Left kidney (tissue), 1 donor: ENCODE measurements at regions not wholly inside any gene's neighbourhood (a gene's known extent, or its start where the extent isn't known, plus 50 kb on each side); places are given as distances from the start of the nearest gene placed in this dataset.
"Not testable (repeated sequence)": the region's sequence is repeated elsewhere in the genome, so short reads cannot be mapped to it uniquely, and the experiment has no call there.

ENCODE experiments used
- DNase-seq: peaks from one replicate; pipeline ENCODE4 v3.0.0-alpha.2; 2013

DNA sequence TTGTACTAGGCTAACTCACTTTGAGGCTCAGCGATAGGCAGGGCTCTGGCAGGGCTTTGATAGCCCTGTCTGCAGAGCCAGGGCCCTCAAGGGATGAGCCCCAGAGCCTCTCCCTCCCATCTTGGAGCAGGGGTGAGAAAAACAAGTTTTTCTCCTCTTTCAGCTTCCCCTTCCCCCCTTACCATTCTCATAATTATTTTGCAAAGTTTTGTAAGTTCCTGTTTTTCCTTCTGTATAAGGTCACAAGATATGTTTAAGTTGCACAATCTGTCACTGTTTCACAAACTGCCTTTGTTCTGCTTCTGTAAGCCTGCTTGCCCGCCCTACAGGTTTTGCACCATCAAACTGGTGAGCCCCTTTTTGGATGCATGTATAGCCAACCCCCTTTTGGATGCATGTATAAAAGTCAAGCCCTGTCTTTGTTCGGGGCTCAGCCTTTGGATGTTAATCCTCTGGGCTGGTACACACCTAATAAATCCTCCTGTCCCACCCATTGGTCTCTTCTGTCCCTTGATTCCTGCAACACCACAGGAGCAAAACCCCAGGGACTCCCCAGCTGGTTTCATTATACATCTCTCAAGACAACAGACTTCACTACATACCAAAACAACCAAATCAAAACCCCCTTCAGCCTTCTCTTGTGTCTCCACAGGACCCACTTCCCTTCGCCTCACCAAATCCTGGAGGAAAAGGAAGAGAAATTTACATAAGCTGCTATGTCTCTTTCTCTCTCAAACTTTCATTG, 52.5 kb upstream of the RESF1 start:
- no peak for DNase-seq

DNA sequence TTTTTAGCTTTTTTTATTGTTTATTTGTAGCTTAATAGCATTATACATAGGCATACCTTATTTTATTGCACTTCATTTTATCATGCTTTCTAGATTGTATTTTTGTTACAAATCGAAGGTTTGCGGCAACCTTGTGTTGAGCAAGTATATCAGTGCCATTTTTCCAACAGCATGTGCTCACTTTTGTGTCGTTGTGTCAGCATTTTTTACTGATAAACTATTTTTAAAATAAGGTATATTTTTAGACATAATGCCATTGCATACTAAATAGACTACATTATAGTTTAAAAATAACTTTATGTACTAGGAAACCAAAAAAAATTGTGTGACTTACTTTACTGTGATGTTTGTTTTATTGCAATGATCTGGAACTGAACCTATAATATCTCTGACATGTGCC, 56.2 kb upstream of the RESF1 start:
- no peak for DNase-seq

DNA sequence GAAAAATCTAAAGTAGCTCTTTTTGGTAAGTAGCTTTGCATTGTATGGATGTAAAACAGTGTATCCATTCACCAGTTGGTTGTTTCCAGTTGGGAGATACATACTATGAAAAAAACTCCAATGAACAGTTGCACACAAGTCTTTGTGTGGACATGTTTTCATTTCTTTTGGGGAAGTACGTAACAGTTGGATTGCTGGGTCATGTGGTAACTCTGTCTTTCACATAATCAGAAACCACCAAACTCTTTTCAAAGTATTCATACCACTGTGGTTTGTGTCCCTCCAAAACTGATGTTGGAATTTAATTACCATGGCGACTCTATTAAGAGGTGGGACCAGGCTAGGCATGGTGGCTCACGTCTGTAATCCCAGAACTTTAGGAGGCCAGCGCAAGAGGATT, 58.9 kb upstream of the RESF1 start:
- no peak for DNase-seq

DNA sequence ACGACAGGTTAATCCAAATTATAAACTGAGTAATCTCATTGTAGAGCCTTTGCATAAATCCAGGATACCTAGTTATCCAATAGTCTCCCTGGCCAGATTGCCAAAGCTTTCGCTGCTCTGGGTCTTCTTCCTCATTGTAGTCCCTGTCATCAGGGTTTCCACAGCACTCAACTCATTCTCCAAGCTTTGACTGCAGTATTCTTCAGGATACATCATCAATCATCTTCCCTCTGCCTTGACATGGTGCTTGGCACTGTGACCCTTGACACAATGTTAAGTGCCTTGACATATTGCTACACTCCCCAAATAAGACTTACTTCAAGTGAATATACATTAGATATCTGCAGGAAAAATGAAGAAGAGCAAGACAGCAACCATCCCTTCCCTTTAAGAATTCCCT, 60.1 kb upstream of the RESF1 start:
- DNase-seq = no peak

DNA sequence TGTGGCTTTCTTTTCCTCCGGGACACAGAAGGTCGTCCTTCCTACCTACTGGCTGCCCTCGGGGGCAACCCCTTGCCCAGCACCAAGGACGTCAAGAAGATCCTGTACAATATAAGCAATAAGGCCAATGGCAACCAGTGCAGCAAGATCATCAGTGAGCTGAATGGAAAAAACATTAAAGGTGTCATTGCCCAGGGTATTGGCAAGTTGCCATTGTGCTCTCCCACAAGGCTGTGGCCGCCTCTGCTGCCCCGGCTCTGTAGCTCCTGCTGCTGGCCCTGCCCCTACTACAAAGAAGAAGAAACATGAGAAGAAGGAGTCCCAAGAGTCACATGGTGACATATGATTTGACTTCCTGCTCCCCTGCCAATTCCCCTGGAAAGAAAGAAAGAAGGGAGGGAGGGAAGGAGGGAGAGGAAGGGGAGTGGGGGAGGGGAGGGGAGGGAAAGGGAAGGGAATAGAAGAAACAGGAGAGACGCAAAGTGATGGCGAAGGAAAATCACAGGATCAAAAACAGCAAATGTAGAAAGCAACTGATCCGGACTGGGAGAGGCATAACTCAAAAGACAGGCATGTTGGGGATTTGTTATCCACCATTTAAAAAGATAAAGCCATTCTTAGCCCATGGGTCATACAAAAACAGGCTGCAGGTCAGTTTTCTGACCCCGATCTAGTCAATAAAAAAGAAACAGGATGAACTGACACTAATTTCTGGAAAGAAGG, 61.3 kb upstream of the RESF1 start:
- peak; percentile 42 for DNase-seq

DNA sequence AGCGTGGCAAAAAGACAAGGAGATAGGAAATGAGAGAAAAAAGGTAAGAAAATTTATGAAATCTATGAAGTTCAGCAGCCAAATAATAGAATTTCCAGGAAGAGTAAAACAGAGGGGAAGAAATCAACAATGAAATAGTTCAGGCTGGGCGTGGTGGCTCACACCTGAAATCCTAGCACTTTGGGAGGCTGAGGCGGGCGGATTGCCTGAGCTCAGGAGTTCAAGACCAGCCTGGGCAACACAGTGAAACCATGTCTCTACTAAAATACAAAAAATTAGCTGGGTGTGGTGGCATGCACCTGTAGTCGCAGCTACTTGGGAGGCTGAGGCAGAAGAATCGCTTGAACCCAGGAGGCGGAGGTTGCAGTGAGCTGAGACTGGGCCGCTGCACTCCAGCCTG, 62.1 kb upstream of the RESF1 start:
- not testable (repeated sequence) for DNase-seq

DNA sequence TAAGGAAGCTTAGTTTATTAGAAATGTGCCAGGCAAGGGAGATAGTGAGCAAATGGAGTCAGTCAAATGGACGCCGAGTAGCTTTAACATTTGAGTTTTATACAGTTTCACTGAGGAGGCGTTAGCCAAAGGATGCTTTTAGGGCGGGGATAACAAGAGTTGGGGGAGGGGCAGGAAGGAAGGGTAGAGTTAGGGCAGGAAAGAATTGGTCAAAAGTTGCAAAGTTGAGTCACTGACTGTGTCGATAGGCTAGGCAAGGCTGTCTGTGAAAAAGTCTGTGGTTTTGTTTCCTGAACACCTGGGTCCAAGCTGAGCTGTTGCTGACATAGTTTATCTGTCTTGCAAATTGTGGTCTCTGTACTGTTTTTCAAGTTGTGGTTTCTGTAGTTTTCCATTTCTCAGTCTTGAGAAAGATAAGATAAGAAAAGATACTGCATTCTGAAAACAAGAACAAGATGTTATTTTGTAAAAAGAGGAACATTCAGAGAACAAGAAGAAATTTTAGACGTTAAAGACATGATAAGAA, 62.6 kb upstream of the RESF1 start:
- DNase-seq = no peak

DNA sequence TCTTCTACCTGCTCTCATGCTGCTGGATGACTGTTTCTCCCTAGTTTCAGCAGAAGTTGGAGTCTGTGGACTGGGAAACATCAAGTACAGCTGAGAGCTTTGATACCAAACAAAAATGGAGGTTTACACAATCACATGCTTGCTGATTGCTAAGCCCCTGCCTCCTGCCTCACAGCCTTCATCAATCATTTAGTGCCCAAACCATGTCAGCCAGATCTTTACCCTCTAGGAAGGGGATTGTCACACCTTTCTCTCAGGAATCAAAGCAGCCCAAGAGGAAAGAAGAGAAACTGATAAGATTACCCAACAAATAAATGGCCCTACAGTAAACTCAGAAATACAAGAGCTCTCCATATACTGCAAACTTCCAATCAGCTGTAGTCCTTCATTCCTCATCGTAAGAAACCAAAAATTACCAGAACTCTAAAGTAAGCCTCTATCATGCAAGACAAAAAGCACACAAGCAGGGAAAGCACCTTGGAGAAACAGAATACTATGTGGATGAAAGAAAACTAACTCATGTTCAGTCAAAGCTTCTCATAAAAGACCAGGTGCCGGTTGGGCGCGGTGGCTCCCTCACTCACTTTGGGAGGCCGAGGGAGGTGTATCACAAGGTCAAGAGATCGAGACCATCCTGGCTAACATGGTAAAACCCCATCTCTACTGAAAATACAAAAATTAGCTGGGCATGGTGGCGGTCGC, 63.6 kb upstream of the RESF1 start:
- no peak for DNase-seq

DNA sequence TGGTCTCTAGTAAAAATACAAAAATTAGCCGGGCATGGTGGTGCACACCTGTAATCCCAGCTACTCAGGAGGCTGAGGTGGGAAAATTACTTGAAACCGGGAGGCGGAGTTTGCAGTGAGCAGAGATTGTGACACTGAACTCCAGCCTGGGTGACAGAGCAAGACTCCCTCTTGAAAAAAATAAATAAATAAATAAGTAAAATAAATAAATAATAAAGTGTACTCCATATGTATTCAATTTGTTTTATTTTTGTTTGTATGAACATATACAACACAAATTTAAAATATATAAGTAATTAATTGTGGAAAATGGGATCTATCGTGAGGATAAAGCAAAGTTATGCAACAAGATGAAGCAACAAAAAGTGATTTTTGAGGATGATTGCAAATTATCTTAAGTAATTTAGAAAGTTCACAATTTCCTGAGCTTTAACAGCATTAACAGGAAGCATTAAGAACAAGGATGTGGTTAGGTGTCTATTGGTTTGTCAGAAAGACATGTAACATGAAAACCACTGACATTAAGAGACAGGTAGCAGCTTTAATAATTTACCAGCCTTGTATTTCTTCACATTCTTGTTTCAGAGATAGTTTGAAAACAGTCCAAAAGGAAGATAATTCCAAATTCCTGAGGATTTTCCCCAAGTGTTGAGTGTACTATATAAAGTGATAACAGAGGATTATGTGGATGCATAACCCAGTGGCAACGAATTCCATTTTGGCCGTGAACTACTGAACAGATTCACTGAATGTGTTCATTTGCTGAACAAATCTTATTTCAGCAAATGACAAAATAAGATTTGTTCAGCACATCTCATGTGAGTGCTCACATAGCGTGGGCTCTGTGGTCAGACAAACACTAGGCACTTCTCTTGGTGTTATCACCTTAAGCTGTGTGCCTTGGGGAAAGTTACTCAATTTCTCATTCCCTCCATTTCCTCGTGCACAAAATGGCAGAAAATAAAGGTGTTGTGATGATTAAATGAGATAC, 68.6 kb upstream of the RESF1 start:
- no peak for DNase-seq

DNA sequence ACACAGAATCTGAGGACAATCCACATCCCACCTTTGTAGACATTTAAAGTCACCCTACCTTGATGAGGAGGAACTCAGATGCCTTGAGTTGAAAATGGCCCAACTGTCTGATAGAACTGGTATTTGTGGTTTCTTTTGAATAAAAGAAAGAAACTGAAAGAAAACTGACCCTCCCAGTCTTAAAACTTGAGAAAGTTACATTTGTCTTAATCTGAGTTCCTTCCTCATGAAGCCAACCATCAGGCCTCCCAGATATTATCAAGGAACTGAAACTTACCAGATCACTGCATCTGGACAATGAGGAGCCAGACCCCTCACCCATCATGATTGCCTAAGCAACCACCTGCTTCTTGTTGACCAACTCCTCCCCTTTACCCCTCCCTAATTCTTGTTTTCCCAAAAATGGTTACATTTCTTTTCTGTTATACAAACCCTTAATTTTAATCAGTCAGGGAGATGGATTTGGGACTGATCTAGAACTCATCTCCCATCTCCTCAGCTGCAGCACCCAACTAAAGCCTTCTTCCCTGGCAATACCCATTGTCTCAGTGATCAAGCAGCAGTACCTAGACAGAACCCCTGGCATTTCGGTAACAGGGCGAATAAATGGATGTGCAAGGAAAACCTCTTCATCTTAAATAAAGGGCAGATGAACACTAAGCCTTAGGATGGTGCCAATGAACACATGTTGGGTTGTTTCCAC, 72.0 kb upstream of the RESF1 start:
- DNase-seq = no peak

DNA sequence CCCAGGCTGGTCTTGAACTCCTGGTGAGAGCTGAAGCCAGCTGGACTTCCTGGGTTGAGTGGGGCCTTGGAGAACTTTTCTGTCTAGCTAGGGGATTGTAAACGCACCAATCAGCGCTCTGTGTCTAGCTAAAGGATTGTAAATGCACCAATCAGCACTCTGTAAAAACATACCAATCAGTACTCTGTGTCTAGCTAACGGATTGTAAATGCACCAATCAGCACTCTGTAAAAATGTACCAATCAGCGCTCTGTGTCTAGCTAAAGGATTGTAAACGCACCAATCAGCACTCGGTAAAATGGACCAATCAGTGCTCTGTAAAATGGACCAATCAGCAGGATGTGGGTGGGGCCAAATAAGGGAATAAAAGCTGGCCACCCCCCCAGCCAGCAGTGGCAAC, 76.5 kb upstream of the RESF1 start:
- DNase-seq = not testable (repeated sequence)

DNA sequence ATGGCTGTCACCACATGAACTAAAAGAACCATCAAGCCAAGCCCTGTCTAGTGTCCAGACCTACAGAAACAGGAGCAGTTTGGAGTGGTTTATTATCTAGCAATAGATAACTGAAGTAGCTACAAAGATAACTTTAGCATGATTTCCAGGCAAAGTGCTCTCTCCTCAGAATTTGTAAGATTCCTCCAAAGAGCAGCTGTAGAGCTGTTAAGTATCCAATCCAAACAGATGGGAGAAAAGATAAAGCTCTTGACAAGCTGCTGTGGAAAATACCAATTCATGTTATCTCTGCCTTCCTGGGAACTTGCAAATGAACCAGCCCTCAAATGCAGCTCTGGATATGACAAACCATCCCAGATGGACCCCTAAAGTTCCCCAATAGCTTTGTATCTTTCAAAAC, 78.9 kb upstream of the RESF1 start:
- no peak for DNase-seq

DNA sequence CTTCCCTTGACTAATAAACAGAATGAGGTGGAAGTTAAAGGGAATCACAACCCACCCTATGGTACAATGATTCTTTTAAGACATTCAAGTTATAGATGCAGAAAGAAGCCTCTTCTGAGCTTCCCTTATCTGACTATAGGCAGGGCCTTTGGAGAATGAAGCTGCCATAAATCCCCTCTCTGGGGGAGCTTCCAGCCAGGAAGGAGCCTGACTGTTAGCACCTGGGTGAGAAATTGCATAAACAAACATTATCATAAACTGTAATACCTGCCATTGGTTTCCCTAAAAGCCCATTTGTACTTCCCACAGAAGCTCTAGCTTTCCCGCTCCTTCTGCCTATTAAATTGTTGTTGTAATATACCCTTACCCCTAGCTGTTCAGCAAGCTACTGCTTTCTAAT, 81.3 kb upstream of the RESF1 start:
- no peak for DNase-seq

DNA sequence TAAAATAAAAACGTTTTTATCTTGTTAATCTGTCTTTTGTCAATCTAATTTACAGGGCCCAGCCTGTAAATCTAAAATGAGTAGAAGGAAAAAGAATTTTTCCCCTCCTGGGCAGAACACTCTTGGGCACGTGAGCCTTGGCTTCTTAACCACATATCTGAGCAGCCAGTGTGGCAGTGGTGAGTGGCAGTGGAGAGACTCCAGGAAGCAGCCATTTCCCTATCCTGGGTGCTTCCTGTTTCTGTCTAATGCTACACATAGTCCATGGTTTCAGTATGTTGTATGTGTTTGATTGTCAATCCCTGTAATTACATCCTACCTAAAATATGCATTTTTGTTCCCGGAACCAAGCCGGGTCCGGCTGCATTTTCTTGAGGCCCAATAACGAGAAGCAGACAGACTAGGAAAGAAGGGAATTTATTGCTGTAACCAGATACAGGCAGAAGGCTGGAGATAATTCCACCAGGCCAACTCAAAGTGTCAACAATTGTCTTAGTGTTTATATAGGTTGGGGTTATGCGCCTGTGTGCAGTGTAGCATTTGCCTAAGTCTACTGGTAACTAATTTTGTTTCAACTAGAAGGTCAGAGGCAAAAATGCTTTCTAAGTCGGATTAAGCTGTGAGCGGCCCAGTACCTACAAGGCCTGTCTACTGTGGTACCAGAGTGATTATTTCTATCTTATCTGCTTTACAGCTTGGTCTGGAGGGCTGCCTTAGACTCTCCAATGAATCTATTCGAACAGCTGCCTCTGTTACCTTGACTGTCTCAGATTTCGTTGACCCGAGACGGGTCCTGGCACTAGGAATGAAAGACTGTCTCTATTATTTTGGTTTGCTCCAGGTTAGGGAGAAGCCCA, 82.4 kb upstream of the RESF1 start:
- DNase-seq = no peak

DNA sequence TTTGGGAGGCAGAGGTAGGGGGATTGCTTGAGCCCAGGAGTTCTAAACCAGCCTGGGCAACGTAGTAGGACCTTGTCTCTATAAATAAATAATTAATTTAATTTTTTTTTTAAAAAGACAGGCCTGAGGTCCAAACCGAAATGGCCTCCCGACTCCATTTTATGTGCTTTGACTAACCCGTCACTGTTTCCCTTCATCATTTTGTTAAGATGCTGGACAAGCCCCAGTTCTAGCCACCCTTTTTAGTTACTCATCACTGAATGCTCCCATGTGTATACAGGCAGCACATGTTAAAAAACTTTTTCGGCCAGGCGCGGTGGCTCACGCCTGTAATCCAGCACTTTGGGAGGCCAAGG, 83.6 kb upstream of the RESF1 start:
- no peak for DNase-seq

DNA sequence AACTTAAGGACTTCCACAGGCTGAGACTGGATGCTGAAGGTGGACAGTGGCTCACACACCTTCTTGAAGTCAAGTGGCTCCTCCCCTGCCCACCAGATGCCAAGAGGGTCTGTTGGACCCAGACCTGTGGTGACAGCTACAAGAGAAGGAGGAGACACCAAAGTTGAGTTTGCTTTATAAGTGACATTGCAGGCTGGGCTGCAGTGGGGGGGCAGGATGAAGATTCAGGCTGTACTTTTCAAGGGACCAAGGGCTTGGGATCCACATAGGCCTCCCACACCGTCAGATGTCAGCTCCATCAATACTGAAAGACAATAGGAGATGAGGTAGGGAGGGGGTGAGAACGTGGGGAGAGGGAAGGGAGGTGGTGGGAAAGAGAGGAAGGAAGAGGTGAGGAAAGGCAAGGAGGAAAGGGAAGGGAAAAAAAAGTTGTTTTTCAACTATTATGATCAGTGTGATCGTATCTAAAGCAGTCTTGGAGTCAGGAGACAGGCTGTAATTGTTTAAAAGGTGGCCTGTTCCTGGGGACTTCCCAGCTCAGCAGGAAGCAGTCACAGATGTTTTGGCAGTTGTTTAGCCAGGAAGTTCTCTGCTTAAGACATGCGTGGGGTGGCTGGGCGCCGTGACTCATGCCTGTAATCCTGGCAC, 84.1 kb upstream of the RESF1 start:
- no peak for DNase-seq

DNA sequence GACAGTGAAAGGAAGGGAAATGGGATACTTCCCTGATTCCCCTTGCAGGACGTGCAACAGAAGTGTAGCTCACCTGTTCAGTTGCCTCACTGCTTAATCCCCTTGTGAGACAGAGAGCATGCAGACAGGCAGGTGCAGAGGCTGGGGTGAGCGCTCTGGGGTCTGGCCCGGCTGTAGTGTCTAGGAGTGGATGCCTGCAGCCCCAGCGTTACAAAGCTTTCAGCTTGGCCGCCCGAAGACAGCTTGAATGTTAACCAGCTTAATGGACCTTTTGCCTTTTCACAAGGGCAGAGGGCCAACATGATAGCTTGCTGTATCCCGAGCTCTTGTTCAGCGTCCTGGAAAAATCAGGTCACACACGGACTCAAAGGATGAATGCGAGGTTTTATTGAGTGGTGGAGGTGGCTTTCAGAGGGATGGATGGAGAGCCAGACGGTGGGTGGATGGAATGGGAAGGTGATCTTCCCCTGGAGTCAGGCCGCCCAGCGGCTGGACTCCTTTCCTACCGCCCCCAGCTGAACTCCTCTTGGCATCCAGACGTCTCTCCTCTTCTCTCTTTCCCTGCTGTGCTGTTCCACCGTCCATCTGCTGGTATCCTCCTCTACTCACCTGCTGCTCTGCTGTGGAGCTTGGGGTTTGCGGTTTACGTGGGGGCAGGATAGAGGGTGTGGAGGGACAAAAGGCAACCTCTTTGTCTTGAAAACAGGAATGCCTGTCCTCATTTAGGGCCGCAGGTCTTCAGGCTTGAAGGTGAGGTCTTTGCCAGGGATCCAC, 86.2 kb upstream of the RESF1 start:
- no peak for DNase-seq

DNA sequence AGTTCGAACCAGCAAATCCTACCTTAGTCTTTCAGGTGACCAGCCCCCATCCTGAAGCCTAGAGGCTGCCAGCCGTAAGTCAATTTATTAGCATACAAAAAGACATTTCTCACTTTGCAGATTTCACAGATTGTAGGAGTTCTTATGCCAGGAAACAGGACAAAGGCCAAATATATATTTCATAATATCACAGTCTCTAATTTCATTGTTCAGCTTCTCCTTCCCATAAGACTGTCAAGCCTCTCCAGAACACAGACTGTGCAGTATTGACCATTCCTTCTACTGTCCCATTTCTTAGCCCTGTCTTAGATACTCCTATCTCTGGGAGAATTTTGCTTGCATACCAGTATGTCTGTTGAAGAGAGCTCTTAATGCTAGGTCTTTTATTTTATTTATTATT, 89.2 kb upstream of the RESF1 start:
- no peak for DNase-seq

DNA sequence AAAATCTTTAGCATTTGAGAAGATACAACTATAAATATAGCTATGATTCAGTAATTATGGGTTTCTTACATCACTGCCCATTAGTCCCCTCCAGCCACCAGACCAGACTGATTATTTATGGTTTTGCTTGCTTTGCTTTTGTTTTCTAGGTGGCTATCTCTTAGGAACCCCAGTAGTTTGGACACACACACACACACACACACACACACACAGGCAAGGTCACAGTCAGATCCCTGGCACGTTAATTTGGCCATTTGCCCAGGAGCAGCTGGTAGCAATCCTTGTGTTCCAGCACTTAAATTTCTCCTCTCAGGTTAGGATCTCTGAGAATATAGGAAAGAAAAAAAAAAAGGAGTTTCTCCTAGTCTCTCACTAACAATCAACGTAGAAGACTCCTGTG, 90.2 kb upstream of the RESF1 start:
- no peak for DNase-seq
